CD4-positive, alpha-beta memory T cell (primary cell): ENCODE measurements at regions not wholly inside any gene's neighbourhood (a gene's known extent, or its start where the extent isn't known, plus 50 kb on each side); places are given as distances from the start of the nearest gene placed in this dataset.

Experiments
- CTCF ChIA-PET: fragments of 350-600 bp; sonication (Branson Sonifier 250); formaldehyde crosslinking; loops from one replicate; lab custom pipeline; 2021; ENCODE audit warnings: inconsistent platforms; ENCODE audit not compliant: partially characterized antibody; lab: Charles Lee
- POLR2A ChIA-PET: fragments of 350-600 bp; sonication (Branson Sonifier 250); formaldehyde crosslinking; loops from one replicate; lab custom pipeline; 2021; ENCODE audit not compliant: partially characterized antibody; lab: Charles Lee
- DNase-seq, 5 donors: peaks; one replicate each; pipeline versions ENCODE4 v3.0.0 to v3.0.0-alpha.2; 2020 to 2022; ENCODE audit warnings: mixed read lengths in 1 of 5
- H3K27ac ChIP-seq: one replicate; pipeline ENCODE4 v1.7.0; 2013; ENCODE audit warnings: low read depth, low read length
- H3K27me3 ChIP-seq: 2 replicates; pipeline ENCODE4 v1.7.0; 2013; ENCODE audit warnings: mild to moderate bottlenecking, low read length, moderate library complexity; ENCODE audit not compliant: insufficient read depth
- H3K36me3 ChIP-seq: 2 replicates; pipeline ENCODE4 v1.7.0; 2013; ENCODE audit warnings: mild to moderate bottlenecking, low read length, moderate library complexity; ENCODE audit not compliant: insufficient read depth
- H3K4me1 ChIP-seq: 2 replicates; pipeline ENCODE4 v1.7.0; 2013; ENCODE audit warnings: mild to moderate bottlenecking, low read length, moderate library complexity; ENCODE audit not compliant: insufficient read depth
- H3K4me3 ChIP-seq, 2 donors: one replicate each; pipeline ENCODE4 v1.7.0; 2013; ENCODE audit warnings: low read length in 2 of 2, mild to moderate bottlenecking in 1 of 2
- H3K9me3 ChIP-seq, 2 donors: one replicate each; pipeline ENCODE4 v1.7.0; 2013; ENCODE audit warnings: low read length in 2 of 2, control low read depth in 1 of 2; ENCODE audit not compliant: control insufficient read depth in 1 of 2
- H3K27ac Mint-ChIP-seq, 7 donors: one replicate each; pipeline ENCODE4 v1.8.0; 2020 to 2021; ENCODE audit warnings: mixed read lengths in 7 of 7, mild to moderate bottlenecking in 6 of 7, inconsistent platforms in 3 of 7, moderate library complexity in 3 of 7
- H3K27me3 Mint-ChIP-seq, 2 donors: one replicate each; pipeline ENCODE4 v1.8.0; 2020 to 2021; ENCODE audit warnings: mixed read lengths in 2 of 2
- H3K36me3 Mint-ChIP-seq, 2 donors: one replicate each; pipeline ENCODE4 v1.8.0; 2020 to 2021; ENCODE audit warnings: mixed read lengths in 2 of 2, inconsistent platforms in 1 of 2, mild to moderate bottlenecking in 1 of 2
- H3K4me1 Mint-ChIP-seq, 4 donors: one replicate each; pipeline ENCODE4 v1.8.0; 2020 to 2021; ENCODE audit warnings: mixed read lengths in 4 of 4, mild to moderate bottlenecking in 1 of 4
- H3K4me3 Mint-ChIP-seq, 8 donors: one replicate each; pipeline ENCODE4 v1.8.0; 2020 to 2021; ENCODE audit warnings: mixed read lengths in 8 of 8, mild to moderate bottlenecking in 7 of 8, moderate library complexity in 6 of 8, inconsistent platforms in 3 of 8
- H3K9me3 Mint-ChIP-seq, 8 donors: one replicate each; pipeline ENCODE4 v1.8.0; 2020 to 2021; ENCODE audit warnings: mixed read lengths in 8 of 8, mild to moderate bottlenecking in 5 of 8, inconsistent platforms in 3 of 8, moderate library complexity in 1 of 8
- intact Hi-C: fragments of 100-400 bp; cut with micrococcal nuclease; formaldehyde crosslinking; loops from one replicate; pipeline ENCODE4 v1.15.1; 2023

DNA sequence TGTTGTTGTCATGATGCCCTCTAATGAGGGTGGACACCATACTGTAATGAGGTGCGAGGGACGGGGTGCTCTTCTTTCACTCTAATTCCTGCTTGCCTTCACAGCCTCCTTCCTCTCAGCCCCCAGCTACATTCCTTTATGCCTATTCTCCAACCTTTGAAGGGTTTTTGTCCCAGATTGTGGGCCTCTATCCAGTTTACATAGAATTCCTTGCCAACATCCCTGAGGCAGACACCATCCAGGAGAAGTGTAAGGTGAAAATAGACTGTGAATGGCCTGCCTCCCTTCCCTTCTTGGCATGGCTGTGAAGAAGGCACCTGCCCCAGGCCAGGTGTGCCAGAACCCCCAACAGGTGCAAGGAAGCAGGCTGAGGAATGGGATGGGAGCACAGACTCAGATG lies 122.3 kb downstream of the CHST1 start:
- H3K36me3 ChIP-seq: no peaks in the 10 kb centered on the region
- intact Hi-C loops: no loop called here
- peaks cover 0 to 4% (median 0%) of the 10 kb centered on the region in 8 donors for H3K9me3 Mint-ChIP-seq
- DNase-seq: no peak
- no peak overlapping the region for H3K4me3 ChIP-seq
- H3K27ac ChIP-seq: no peak overlapping the region
- H3K9me3 ChIP-seq: no peaks in the 10 kb centered on the region
- no peak overlapping the region for H3K4me3 Mint-ChIP-seq
- H3K27me3 ChIP-seq: no peaks in the 10 kb centered on the region
- H3K4me1 Mint-ChIP-seq: no peaks in the 10 kb centered on the region
- ChIA-PET POLR2A (no interaction called here), CTCF (no interaction called here)
- no peak overlapping the region for H3K27ac Mint-ChIP-seq
- H3K36me3 Mint-ChIP-seq: no peaks in the 10 kb centered on the region
- H3K4me1 ChIP-seq: no peaks in the 10 kb centered on the region
- H3K27me3 Mint-ChIP-seq: peaks cover 5 to 13% of the 10 kb centered on the region in 2 donors

DNA sequence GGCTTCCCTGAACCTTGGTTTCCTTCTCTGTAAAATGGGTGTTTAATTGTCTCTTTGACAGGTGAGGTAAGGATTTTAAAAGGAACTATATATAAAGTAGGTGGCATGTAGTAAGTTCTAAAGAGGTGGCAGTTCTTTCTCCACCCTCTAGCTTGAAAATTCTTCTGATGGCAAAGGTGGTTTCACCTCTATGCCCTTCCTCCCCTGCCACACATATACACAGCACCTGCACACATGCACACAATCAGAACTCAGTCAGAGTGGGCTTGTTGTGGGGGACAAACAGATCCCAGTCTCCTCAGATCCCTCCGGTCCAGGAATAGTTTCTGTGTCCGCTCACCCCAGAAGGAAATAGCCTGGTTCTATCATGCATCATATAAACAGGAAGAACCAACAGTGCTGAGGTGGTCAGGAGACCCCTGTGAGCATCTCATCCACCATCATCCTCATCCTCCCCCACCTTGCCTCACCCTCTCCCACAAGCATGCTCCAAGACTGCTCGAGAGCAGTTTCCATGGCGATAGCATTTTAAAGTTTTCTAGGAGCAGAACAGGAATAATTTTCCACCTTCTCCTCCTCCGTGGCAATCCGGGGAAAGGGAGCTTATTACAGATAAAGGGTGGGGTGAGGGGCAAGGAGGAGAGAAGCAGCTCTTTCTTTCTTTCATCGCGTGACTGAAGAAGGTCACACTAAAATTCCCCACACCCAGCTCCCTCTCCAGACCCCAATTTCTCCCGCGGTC lies 123.6 kb downstream of the CHST1 start:
- H3K4me3 Mint-ChIP-seq: no peak overlapping the region
- Histone ChIP-seq H3K4me3 (no peak overlapping the region), H3K9me3 (no peaks in the 10 kb centered on the region), H3K27me3 (no peaks in the 10 kb centered on the region), H3K4me1 (no peaks in the 10 kb centered on the region), H3K27ac (no peak overlapping the region), H3K36me3 (no peaks in the 10 kb centered on the region)
- H3K9me3 Mint-ChIP-seq: peaks cover 0 to 4% (median 0%) of the 10 kb centered on the region in 8 donors
- CTCF ChIA-PET: no interaction called here
- H3K36me3 Mint-ChIP-seq: no peaks in the 10 kb centered on the region
- intact Hi-C loops: no loop called here
- no peak for DNase-seq
- POLR2A ChIA-PET: no interaction called here
- no peaks in the 10 kb centered on the region for H3K4me1 Mint-ChIP-seq
- H3K27ac Mint-ChIP-seq: no peak overlapping the region
- H3K27me3 Mint-ChIP-seq: peaks cover 8 to 17% of the 10 kb centered on the region in 2 donors

DNA sequence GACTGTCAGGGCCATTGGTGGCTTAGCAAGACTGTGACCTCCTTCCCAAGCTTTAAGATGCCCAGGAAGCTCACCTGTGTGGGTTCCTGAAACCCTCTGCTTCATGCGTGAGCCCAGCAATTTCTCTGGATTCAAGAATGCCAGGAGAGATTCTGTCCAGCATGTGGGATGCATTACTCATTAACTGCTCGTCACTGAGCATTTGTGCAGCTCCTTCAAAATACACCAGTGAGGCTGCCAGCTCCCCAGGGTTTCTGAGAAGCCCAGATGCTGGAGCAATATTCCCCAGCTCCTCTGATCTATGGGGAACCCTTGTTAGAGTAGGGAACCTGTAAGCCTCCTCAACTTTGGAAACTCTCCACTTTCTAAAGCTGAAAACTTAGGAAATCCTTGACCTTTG lies 126.5 kb downstream of the CHST1 start:
- CTCF ChIA-PET: interaction anchor here (1.0 kb wide), 1 partner anchor 9 kb away, joined by 3 read pairs; no protein-coding TSS in a partner anchor
- Mint-ChIP-seq H3K36me3 (no peaks in the 10 kb centered on the region), H3K4me3 (no peak overlapping the region), H3K27me3 (peaks cover 11 to 15% of the 10 kb centered on the region in 2 donors), H3K4me1 (no peaks in the 10 kb centered on the region), H3K9me3 (peaks cover 0 to 4% (median 0%) of the 10 kb centered on the region in 8 donors), H3K27ac (no peak overlapping the region)
- no peaks in the 10 kb centered on the region for H3K36me3 ChIP-seq
- H3K4me3 ChIP-seq: no peak overlapping the region
- no peak overlapping the region for H3K27ac ChIP-seq
- H3K27me3 ChIP-seq: no peaks in the 10 kb centered on the region
- POLR2A ChIA-PET: no interaction called here
- no peaks in the 10 kb centered on the region for H3K4me1 ChIP-seq
- no peak for DNase-seq
- intact Hi-C loops: no loop called here
- H3K9me3 ChIP-seq: no peaks in the 10 kb centered on the region

DNA sequence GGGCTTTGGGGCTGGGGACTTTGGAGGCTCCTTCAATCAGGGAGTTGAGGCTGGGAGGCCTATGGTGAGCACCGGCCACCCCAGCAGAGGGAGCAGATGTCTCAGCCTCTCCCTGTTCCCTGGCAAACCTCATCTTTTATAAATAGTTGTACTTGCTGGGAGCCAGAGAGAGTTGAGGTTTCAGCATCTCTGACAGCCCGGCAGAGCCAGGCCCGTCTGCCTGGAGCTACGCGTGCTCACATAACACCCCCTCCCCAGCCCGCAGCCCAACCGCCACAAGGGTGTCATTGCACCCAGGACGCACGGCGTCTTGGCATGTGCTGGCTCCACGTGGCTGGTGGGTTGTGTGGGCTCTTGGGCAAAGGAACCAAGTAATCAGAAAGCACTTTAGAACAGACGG lies 127.1 kb downstream of the CHST1 start:
- Histone ChIP-seq H3K4me3 (no peak overlapping the region), H3K27me3 (no peaks in the 10 kb centered on the region), H3K9me3 (no peaks in the 10 kb centered on the region), H3K4me1 (no peaks in the 10 kb centered on the region), H3K36me3 (no peaks in the 10 kb centered on the region), H3K27ac (no peak overlapping the region)
- no peaks in the 10 kb centered on the region for H3K4me1 Mint-ChIP-seq
- intact Hi-C loops: no loop called here
- ChIA-PET CTCF (interaction anchor here (1.0 kb wide), 1 partner anchor 10 kb away, joined by 3 read pairs; no protein-coding TSS in a partner anchor), POLR2A (no interaction called here)
- H3K9me3 Mint-ChIP-seq: peaks cover 0 to 4% (median 0%) of the 10 kb centered on the region in 8 donors
- H3K36me3 Mint-ChIP-seq: no peaks in the 10 kb centered on the region
- no peak for DNase-seq
- no peak overlapping the region for H3K4me3 Mint-ChIP-seq
- peaks cover 11 to 17% of the 10 kb centered on the region in 2 donors for H3K27me3 Mint-ChIP-seq
- no peak overlapping the region for H3K27ac Mint-ChIP-seq

DNA sequence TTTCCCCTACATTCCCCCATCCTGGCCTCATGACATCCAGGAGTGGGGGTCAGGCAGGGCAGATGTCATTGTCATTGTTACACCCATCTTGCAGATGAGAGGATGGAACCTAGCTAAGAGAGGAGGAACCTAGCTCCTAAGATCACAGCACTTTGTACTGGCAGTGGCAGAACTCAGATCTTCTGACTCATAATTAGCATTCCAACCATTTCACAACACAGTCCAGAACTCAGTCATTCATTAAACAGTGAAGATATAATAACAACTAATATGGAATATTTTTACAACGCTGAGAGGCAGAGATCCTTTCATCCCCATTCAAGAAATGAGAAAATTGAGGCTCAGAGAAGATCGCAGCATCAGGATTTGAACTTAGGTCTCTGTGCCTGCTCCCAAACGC lies 127.8 kb downstream of the CHST1 start:
- no peaks in the 10 kb centered on the region for H3K4me1 Mint-ChIP-seq
- H3K27me3 Mint-ChIP-seq: peaks cover 9 to 22% of the 10 kb centered on the region in 2 donors
- DNase-seq: no peak
- no peaks in the 10 kb centered on the region for H3K36me3 Mint-ChIP-seq
- no peak overlapping the region for H3K27ac Mint-ChIP-seq
- H3K4me3 ChIP-seq: no peak overlapping the region
- no peaks in the 10 kb centered on the region for H3K9me3 ChIP-seq
- intact Hi-C loops: no loop called here
- H3K27me3 ChIP-seq: no peaks in the 10 kb centered on the region
- no peaks in the 10 kb centered on the region for H3K4me1 ChIP-seq
- CTCF ChIA-PET: no interaction called here
- POLR2A ChIA-PET: no interaction called here
- peaks cover 0 to 4% (median 0%) of the 10 kb centered on the region in 8 donors for H3K9me3 Mint-ChIP-seq
- no peak overlapping the region for H3K27ac ChIP-seq
- no peaks in the 10 kb centered on the region for H3K36me3 ChIP-seq
- no peak overlapping the region for H3K4me3 Mint-ChIP-seq

GRCh38 chr11:45535033-45535432 lies 130.4 kb downstream of the CHST1 start:
- Histone ChIP-seq H3K4me3 (no peak overlapping the region), H3K9me3 (no peaks in the 10 kb centered on the region), H3K27me3 (no peaks in the 10 kb centered on the region), H3K36me3 (no peaks in the 10 kb centered on the region), H3K27ac (no peak overlapping the region), H3K4me1 (no peaks in the 10 kb centered on the region)
- DNase-seq: no peak
- intact Hi-C loops: no loop called here
- no peak overlapping the region for H3K4me3 Mint-ChIP-seq
- no peaks in the 10 kb centered on the region for H3K4me1 Mint-ChIP-seq
- H3K9me3 Mint-ChIP-seq: no peaks in the 10 kb centered on the region
- no peak overlapping the region for H3K27ac Mint-ChIP-seq
- H3K27me3 Mint-ChIP-seq: peaks cover 13 to 28% of the 10 kb centered on the region in 2 donors
- no peaks in the 10 kb centered on the region for H3K36me3 Mint-ChIP-seq
- POLR2A ChIA-PET: no interaction called here
- CTCF ChIA-PET: no interaction called here

DNA sequence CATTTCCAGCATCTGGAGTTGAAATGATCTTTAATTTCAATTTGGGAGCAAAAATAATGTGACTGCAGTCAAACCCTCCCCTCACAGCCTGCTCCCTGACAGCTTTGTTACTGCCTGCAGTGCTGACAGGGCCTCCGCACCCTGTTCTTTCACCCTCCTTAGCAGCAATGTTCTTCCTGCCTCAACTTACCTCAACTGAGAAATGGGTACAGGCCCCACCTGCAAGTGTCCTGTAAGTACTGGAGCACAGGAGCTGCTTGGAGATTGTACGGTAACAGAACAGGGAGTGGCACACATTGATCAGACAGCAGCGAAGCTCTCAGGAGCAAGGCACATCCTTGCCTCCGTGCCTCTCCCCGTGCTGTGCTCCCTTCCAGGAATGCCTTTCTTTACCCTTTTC lies 131.3 kb downstream of the CHST1 start:
- H3K27ac Mint-ChIP-seq: no peak overlapping the region

More for the DNA sequence above, 131.3 kb downstream of the CHST1 start:
- no peaks in the 10 kb centered on the region for H3K4me1 Mint-ChIP-seq
- Histone ChIP-seq H3K4me1 (no peaks in the 10 kb centered on the region), H3K27ac (no peak overlapping the region), H3K4me3 (no peak overlapping the region), H3K9me3 (no peaks in the 10 kb centered on the region), H3K27me3 (no peaks in the 10 kb centered on the region), H3K36me3 (no peaks in the 10 kb centered on the region)
- CTCF ChIA-PET: no interaction called here
- intact Hi-C loops: no loop called here
- H3K36me3 Mint-ChIP-seq: no peaks in the 10 kb centered on the region
- H3K9me3 Mint-ChIP-seq: no peaks in the 10 kb centered on the region
- POLR2A ChIA-PET: no interaction called here
- DNase-seq: no peak
- H3K27me3 Mint-ChIP-seq: peaks cover 13 to 28% of the 10 kb centered on the region in 2 donors
- no peak overlapping the region for H3K4me3 Mint-ChIP-seq
